ENCODE measurements at regions not wholly inside any gene's neighbourhood (a gene's known extent, or its start where the extent isn't known, plus 50 kb on each side); places are given as distances from the start of the nearest gene placed in this dataset.

- TF ChIP-seq CREB1 (IDR thresholded peaks at IDR 0.05; ENCODE audit: low read depth) (no peak), MAX (IDR thresholded peaks at IDR 0.05) (no peak), RAD21 (IDR thresholded peaks at IDR 0.05; ENCODE audit: low read depth) (no peak), EP300 (IDR thresholded peaks at IDR 0.05; ENCODE audit: borderline replicate concordance) (no peak)
Observed at GRCh38 chr13:103539721-103540381, 473.6 kb upstream of the SLC10A2 start.
